AG09309 (cell line): ENCODE measurements at regions not wholly inside any gene's neighbourhood (a gene's known extent, or its start where the extent isn't known, plus 50 kb on each side); places are given as distances from the start of the nearest gene placed in this dataset.

Source experiments
- DNase-seq: peaks from one replicate; pipeline ENCODE4 v3.0.0-alpha.2; 2010; ENCODE audit warnings: low read depth
- H3K4me3 ChIP-seq: 2 replicates; pipeline ENCODE4 v1.5.1; 2011; ENCODE audit warnings: mild to moderate bottlenecking, low read depth, low read length, moderate library complexity; ENCODE audit not compliant: control insufficient read depth
- TF ChIP-seq, protein P1 (sequence below): IDR thresholded peaks from 2 replicates; pipeline ENCODE4 v1.5.1; 2011; ENCODE audit warnings: mild to moderate bottlenecking, low read depth, low read length, inconsistent platforms; ENCODE audit not compliant: insufficient read depth, control insufficient read depth; ENCODE audit errors: missing control alignments

DNA sequence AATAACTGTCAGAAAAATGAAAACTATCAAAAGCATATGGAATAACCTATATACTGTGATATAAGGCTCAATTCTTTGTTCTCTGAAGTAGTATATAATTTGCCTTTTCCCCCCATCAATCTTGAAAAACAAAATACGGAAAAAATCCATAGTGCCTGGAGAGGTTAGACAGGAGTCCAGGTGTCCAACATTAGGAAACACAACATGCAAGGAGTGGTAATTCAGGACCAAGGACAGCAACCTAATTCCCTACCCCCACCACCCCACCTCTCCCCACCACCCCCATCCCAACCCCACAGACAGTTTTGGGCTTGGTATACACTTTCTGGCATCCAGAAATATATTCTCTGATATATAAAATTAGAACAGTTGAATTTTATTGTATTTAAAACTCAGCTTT is 55.1 kb upstream of the SLC25A26 start:
- DNase-seq, result no peak
- TF ChIP-seq, protein P1, sequence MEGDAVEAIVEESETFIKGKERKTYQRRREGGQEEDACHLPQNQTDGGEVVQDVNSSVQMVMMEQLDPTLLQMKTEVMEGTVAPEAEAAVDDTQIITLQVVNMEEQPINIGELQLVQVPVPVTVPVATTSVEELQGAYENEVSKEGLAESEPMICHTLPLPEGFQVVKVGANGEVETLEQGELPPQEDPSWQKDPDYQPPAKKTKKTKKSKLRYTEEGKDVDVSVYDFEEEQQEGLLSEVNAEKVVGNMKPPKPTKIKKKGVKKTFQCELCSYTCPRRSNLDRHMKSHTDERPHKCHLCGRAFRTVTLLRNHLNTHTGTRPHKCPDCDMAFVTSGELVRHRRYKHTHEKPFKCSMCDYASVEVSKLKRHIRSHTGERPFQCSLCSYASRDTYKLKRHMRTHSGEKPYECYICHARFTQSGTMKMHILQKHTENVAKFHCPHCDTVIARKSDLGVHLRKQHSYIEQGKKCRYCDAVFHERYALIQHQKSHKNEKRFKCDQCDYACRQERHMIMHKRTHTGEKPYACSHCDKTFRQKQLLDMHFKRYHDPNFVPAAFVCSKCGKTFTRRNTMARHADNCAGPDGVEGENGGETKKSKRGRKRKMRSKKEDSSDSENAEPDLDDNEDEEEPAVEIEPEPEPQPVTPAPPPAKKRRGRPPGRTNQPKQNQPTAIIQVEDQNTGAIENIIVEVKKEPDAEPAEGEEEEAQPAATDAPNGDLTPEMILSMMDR, result no peak
- H3K4me3 ChIP-seq, result no peak overlapping the region

DNA sequence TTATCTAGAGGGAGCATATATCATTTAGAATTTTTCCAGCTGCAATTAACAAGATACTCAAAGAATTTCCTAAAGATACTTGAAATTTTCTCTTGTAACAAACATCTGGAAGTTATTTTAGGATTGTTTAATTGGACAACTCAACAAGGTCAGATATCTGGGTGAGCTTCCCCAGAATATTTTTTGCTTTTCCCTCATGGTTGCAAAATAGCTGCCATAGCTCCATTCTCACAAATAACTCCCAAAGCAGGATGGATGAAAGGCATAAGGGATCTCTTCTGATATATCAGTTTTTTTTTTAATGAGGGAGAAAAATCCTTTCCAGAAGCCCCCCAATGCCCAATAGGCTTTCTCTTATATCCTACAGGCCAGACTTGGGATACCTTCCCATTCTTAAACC is 56.6 kb upstream of the SLC25A26 start:
- TF ChIP-seq, protein P1, result no peak
- no peak for DNase-seq

DNA sequence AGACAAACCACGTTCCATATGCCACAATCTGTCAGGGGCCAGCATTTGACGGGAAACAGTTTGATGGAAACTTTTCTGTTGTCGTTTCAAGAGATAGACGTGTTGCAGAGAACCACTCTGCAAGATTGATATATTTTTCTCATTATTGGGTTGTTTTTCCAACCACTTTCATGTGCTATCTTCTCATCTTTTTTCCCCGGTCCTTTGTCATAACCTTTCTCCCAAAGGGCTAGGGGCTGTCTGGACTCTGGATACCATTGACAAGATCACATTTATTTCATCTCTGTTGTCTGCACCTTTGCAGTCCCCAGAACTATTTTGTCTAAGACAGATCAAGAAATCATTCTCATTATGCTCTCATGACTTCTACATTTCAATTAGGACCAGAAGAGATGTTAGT is 57.6 kb upstream of the SLC25A26 start:
- H3K4me3 ChIP-seq, result no peak overlapping the region
- DNase-seq, result no peak
- TF ChIP-seq, protein P1, result no peak

More for the DNA sequence above, 56.6 kb upstream of the SLC25A26 start:
- H3K4me3 ChIP-seq, result no peak overlapping the region

DNA sequence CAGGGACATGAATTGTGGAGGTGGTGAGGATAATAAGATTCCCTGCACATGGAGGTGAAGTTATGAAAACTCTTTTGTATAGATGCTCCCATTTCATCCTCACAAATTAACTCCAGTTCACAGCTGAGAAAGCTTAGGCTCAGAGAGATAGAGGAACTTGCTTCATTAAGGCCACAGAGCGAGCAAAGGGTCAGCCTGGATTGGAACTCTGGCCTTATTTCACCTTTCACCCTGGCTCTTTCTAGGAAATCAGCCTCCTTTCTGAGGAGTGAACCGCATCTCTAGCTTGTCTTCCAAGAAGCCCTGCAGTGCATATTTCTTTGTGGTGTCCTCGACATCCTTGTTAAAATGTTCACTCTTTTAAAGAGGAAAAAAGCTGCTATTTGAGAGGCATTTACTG is 58.0 kb upstream of the SLC25A26 start:
- TF ChIP-seq, protein P1, result no peak
- no peak for DNase-seq
- no peak overlapping the region for H3K4me3 ChIP-seq

DNA sequence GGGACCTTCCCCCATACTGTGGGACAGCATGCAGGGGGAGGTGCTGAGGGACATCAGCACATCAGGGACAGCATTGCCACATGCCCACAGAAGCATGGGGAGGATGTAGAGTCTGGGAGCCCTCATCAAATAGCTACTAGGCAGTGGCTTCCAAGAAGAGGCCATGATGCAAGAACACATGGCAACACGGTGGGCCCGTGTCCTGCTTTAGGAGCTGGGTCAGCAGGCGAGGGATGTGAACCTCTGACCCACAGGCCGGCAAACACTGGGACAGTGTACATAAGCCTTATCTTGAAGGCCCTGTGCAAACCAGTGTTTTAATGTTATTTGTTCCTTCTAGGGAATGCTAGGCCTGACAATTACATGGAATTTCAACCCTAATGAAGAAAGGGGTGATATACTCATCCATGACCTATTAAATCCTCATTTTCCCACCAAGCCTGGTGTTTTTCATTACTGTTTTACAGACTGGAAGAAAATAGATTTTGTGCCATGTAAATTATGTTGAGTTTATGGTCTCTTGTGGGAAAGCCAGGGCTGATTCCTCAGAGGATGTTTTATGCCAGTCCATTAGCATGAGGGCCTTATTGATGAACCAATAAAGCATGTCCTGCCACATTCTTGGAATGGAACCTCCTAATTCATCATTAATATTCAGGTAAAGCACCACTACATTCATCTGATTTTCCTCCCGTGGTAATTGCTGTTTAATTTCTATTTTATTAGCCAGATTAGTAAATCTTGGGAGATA is 61.7 kb upstream of the SLC25A26 start:
- no peak overlapping the region for H3K4me3 ChIP-seq
- no peak for DNase-seq
- TF ChIP-seq, protein P1, result no peak

DNA sequence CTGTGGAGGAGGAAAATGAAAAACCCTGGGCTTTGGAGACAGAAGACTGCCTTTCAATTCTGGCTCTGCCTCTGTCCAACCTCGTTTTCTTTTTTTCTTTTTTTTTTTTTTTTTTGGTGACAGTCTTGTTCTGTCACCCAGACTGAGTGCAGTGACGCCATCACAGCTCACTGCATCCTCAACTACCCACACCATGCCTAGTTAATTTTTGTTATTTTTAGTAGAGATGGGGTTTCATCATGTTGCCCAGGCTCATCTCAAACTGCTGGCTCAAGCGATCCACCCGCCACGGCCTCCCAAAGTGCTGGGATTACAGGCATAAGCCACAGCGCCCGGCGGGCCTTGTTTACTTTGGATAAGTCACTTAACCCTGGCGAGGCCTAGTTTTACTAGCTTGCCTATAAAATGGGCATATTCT is 66.3 kb upstream of the SLC25A26 start:
- DNase-seq, result no peak
- TF ChIP-seq, protein P1, result no peak
- H3K4me3 ChIP-seq, result peak overlapping the region; percentile 45
